ENCODE measurements at regions not wholly inside any gene's neighbourhood (a gene's known extent, or its start where the extent isn't known, plus 50 kb on each side); places are given as distances from the start of the nearest gene placed in this dataset.

DNA sequence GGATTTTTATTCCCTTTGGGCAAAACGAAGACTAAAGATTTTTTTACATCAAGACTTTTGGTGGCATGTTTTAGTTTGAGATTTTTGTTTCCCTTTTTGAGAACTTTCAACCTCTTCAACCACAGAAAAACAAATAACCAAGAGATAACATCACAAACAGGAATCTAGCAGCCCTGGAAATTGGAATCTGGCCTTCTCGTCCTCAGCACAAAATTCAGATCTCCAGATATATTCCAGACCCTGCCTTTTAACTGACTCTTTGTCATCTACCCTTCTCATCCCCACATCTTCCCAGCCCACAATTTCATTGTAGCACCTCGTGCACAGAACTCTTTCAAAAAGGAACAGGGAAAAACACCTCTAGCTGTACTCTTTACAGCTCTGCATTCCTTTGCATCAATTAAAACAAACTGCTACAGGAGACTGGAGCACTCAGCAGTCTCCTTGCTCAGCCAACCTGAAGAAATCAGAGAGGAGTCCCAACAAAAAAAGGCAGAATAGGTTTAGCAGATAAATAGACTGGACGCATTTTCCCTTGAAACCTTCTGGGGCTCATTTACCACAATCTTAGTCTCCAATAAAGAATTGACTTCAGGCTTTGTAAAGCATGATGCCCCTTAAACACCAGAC lies 251.0 kb downstream of the TTLL7 start:
- peaks cover 5 to 13% of the 10 kb centered on the region in 2 experiments for H3K4me1 ChIP-seq (ENCODE audit: control insufficient read depth in 1 of 2, insufficient read depth in 2 of 2, low read length in 2 of 2)
- peaks cover 1% of the 10 kb centered on the region for H3K79me2 ChIP-seq (ENCODE audit: control insufficient read depth, insufficient read depth, low read length, poor library complexity)
- H3K4ac ChIP-seq (ENCODE audit: low read depth, low read length) = no peak overlapping the region
- no peak overlapping the region for H4K12ac ChIP-seq (ENCODE audit: low read depth, low read length)
- peaks cover 18% of the 10 kb centered on the region for H3K79me1 ChIP-seq (ENCODE audit: low read length)
- H2BK120ac ChIP-seq (ENCODE audit: insufficient read depth, low read length, poor library complexity) = no peak overlapping the region
- H3K27ac ChIP-seq (ENCODE audit: low read depth, low read length) = peak overlapping the region; percentile 92
- H3K4me3 ChIP-seq (ENCODE audit: low read depth, low read length) = no peak overlapping the region
- DNase-seq = no peak
- no peak overlapping the region for H4K8ac ChIP-seq (ENCODE audit: low read depth, low read length)
- no peak overlapping the region for H3K14ac ChIP-seq (ENCODE audit: low read length)
- no peak overlapping the region for H2AK5ac ChIP-seq (ENCODE audit: low read length)
- H3K27me3 ChIP-seq (ENCODE audit: insufficient read depth, low read length) = no peaks in the 10 kb centered on the region
- no peak overlapping the region for H3K23ac ChIP-seq (ENCODE audit: low read length)
- no peak overlapping the region for H2AFZ ChIP-seq (ENCODE audit: insufficient read depth, low read length, poor library complexity)
- H2BK5ac ChIP-seq (ENCODE audit: low read depth, low read length, poor library complexity) = peak overlapping the region; percentile 27
- no peaks in the 10 kb centered on the region for H3K9me3 ChIP-seq (ENCODE audit: insufficient read depth, low read depth, low read length)
- H3K36me3 ChIP-seq (ENCODE audit: control insufficient read depth in 1 of 2, insufficient read depth in 2 of 2, low read length in 2 of 2) = no peaks in the 10 kb centered on the region
- H2BK12ac ChIP-seq (ENCODE audit: low read length) = no peak overlapping the region
- H3K18ac ChIP-seq (ENCODE audit: low read length) = no peak overlapping the region
- no CpG with 5 or more reads among the region's 4 CpGs for WGBS (ENCODE audit: extremely low coverage, insufficient coverage, insufficient read length)
- peak overlapping the region; percentile 21 for H3K4me2 ChIP-seq (ENCODE audit: low read length)
- H4K91ac ChIP-seq (ENCODE audit: low read depth, low read length) = no peak overlapping the region
- H3K9ac ChIP-seq (ENCODE audit: low read length) = no peak overlapping the region

DNA sequence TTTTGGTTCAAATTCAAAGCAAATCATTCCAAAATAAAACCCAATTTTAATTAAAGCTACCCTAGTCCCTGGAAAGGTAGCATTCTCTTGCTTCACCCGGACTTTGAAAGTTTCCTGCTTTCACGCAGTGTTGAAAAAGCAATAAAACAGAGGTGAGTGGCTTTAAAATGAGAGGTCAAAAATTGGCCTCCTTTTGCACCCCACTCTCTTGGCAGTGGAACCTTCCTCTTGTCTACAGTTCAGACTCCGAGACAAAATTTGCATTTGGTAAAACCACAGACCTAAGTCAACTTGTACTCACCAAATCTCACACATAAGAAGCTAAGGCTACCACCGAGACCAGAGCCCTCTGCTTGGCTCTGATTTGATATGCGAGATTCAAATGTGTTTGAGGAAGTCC lies 252.7 kb downstream of the TTLL7 start:
- Histone ChIP-seq H3K27me3 (ENCODE audit: insufficient read depth, low read length) (no peaks in the 10 kb centered on the region), H3K23ac (ENCODE audit: low read length) (no peak overlapping the region), H3K9me3 (ENCODE audit: insufficient read depth, low read depth, low read length) (no peaks in the 10 kb centered on the region), H2BK120ac (ENCODE audit: insufficient read depth, low read length, poor library complexity) (peak overlapping the region; percentile 20), H2BK12ac (ENCODE audit: low read length) (peak overlapping the region; percentile 54), H3K4me3 (ENCODE audit: low read depth, low read length) (no peak overlapping the region), H3K27ac (ENCODE audit: low read depth, low read length) (no peak overlapping the region), H2AK5ac (ENCODE audit: low read length) (no peak overlapping the region), H4K12ac (ENCODE audit: low read depth, low read length) (no peak overlapping the region), H3K14ac (ENCODE audit: low read length) (no peak overlapping the region), H3K4me1 (ENCODE audit: control insufficient read depth in 1 of 2, insufficient read depth in 2 of 2, low read length in 2 of 2) (peaks cover 5 to 14% of the 10 kb centered on the region in 2 experiments), H2AFZ (ENCODE audit: insufficient read depth, low read length, poor library complexity) (no peak overlapping the region), H3K36me3 (ENCODE audit: control insufficient read depth in 1 of 2, insufficient read depth in 2 of 2, low read length in 2 of 2) (no peaks in the 10 kb centered on the region), H3K79me1 (ENCODE audit: low read length) (peaks cover 13% of the 10 kb centered on the region), H4K91ac (ENCODE audit: low read depth, low read length) (peak overlapping the region; percentile 19), H3K18ac (ENCODE audit: low read length) (no peak overlapping the region), H3K4me2 (ENCODE audit: low read length) (no peak overlapping the region), H3K79me2 (ENCODE audit: control insufficient read depth, insufficient read depth, low read length, poor library complexity) (peaks cover 1% of the 10 kb centered on the region), H3K4ac (ENCODE audit: low read depth, low read length) (no peak overlapping the region), H4K8ac (ENCODE audit: low read depth, low read length) (no peak overlapping the region), H2BK5ac (ENCODE audit: low read depth, low read length, poor library complexity) (no peak overlapping the region), H3K9ac (ENCODE audit: low read length) (no peak overlapping the region)
- no CpG with 5 or more reads among the region's 5 CpGs for WGBS (ENCODE audit: extremely low coverage, insufficient coverage, insufficient read length)
- DNase-seq = no peak

DNA sequence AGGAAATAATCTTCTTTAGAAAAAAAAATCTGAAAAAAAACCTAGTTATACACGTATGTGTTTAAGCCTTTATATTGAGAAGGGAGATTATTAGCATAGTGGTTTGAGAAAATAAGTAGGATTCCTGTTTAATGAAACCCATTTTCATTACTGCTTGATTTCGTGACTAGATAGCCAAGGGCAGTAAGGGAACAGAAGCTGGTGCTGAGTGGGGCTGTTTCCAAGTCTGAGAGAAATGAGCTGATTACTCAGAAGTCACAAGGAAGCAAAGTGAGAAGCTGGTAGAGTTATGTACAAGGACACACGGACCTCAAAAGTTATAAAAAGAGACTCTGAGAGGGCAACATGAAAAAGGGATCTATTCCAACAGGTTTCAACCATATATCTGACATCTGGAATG lies 256.5 kb downstream of the TTLL7 start:
- Histone ChIP-seq H3K4me3 (ENCODE audit: low read depth, low read length) (no peak overlapping the region), H3K9ac (ENCODE audit: low read length) (no peak overlapping the region), H4K12ac (ENCODE audit: low read depth, low read length) (no peak overlapping the region), H2BK120ac (ENCODE audit: insufficient read depth, low read length, poor library complexity) (no peak overlapping the region), H4K8ac (ENCODE audit: low read depth, low read length) (no peak overlapping the region), H2AK5ac (ENCODE audit: low read length) (no peak overlapping the region), H3K23ac (ENCODE audit: low read length) (no peak overlapping the region), H2AFZ (ENCODE audit: insufficient read depth, low read length, poor library complexity) (no peak overlapping the region), H3K27ac (ENCODE audit: low read depth, low read length) (no peak overlapping the region), H3K4me2 (ENCODE audit: low read length) (no peak overlapping the region), H3K79me1 (ENCODE audit: low read length) (peaks cover 7% of the 10 kb centered on the region), H2BK5ac (ENCODE audit: low read depth, low read length, poor library complexity) (no peak overlapping the region), H3K36me3 (ENCODE audit: control insufficient read depth in 1 of 2, insufficient read depth in 2 of 2, low read length in 2 of 2) (no peaks in the 10 kb centered on the region), H3K9me3 (ENCODE audit: insufficient read depth, low read depth, low read length) (no peaks in the 10 kb centered on the region), H3K18ac (ENCODE audit: low read length) (no peak overlapping the region), H4K91ac (ENCODE audit: low read depth, low read length) (peak overlapping the region; percentile 11), H3K4me1 (ENCODE audit: control insufficient read depth in 1 of 2, insufficient read depth in 2 of 2, low read length in 2 of 2) (peaks cover 0 to 1% of the 10 kb centered on the region in 2 experiments), H3K79me2 (ENCODE audit: control insufficient read depth, insufficient read depth, low read length, poor library complexity) (no peaks in the 10 kb centered on the region), H3K4ac (ENCODE audit: low read depth, low read length) (no peak overlapping the region), H2BK12ac (ENCODE audit: low read length) (no peak overlapping the region), H3K27me3 (ENCODE audit: insufficient read depth, low read length) (no peaks in the 10 kb centered on the region), H3K14ac (ENCODE audit: low read length) (no peak overlapping the region)
- DNase-seq = no peak
- WGBS (ENCODE audit: extremely low coverage, insufficient coverage, insufficient read length) = no CpG with 5 or more reads among the region's 3 CpGs

DNA sequence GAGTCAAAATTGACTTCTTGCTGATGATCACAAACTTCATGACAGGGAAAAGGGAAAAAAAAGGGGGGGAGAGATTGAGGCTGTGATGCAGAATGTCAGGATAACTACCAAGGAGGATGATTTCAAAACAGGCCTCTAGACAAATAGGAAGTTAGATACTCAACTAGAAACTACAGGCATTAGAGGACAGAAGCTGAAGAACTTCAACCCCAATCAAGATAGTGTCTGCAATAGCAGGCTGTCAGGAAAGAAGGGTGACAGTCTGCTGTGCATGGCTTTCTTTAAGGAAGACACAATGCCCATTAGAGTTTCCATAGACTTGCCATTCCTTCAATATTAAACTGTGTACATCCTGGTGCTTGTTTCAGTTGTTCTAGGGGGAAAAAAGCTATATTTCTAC lies 257.2 kb downstream of the TTLL7 start:
- H2BK120ac ChIP-seq (ENCODE audit: insufficient read depth, low read length, poor library complexity) = no peak overlapping the region

More for the DNA sequence above, 257.2 kb downstream of the TTLL7 start:
- no peak for DNase-seq
- H3K27me3 ChIP-seq (ENCODE audit: insufficient read depth, low read length) = no peaks in the 10 kb centered on the region
- no peak overlapping the region for H3K14ac ChIP-seq (ENCODE audit: low read length)
- H3K4me2 ChIP-seq (ENCODE audit: low read length) = no peak overlapping the region
- no peak overlapping the region for H2AFZ ChIP-seq (ENCODE audit: insufficient read depth, low read length, poor library complexity)
- H3K4ac ChIP-seq (ENCODE audit: low read depth, low read length) = no peak overlapping the region
- no peak overlapping the region for H4K12ac ChIP-seq (ENCODE audit: low read depth, low read length)
- H2AK5ac ChIP-seq (ENCODE audit: low read length) = no peak overlapping the region
- H3K23ac ChIP-seq (ENCODE audit: low read length) = no peak overlapping the region
- no peaks in the 10 kb centered on the region for H3K79me2 ChIP-seq (ENCODE audit: control insufficient read depth, insufficient read depth, low read length, poor library complexity)
- no peak overlapping the region for H3K18ac ChIP-seq (ENCODE audit: low read length)
- H3K36me3 ChIP-seq (ENCODE audit: control insufficient read depth in 1 of 2, insufficient read depth in 2 of 2, low read length in 2 of 2) = no peaks in the 10 kb centered on the region
- H4K91ac ChIP-seq (ENCODE audit: low read depth, low read length) = no peak overlapping the region
- no peaks in the 10 kb centered on the region for H3K9me3 ChIP-seq (ENCODE audit: insufficient read depth, low read depth, low read length)
- peak overlapping the region; percentile 41 for H3K27ac ChIP-seq (ENCODE audit: low read depth, low read length)
- H4K8ac ChIP-seq (ENCODE audit: low read depth, low read length) = no peak overlapping the region
- no peak overlapping the region for H3K9ac ChIP-seq (ENCODE audit: low read length)
- H2BK5ac ChIP-seq (ENCODE audit: low read depth, low read length, poor library complexity) = no peak overlapping the region
- H3K4me1 ChIP-seq (ENCODE audit: control insufficient read depth in 1 of 2, insufficient read depth in 2 of 2, low read length in 2 of 2) = peaks cover 0 to 1% of the 10 kb centered on the region in 2 experiments
- H2BK12ac ChIP-seq (ENCODE audit: low read length) = no peak overlapping the region
- H3K4me3 ChIP-seq (ENCODE audit: low read depth, low read length) = no peak overlapping the region
- H3K79me1 ChIP-seq (ENCODE audit: low read length) = peaks cover 6% of the 10 kb centered on the region
